NT2/D1 (cell line): ENCODE measurements at regions not wholly inside any gene's neighbourhood (a gene's known extent, or its start where the extent isn't known, plus 50 kb on each side); places are given as distances from the start of the nearest gene placed in this dataset.

Source experiments
- YY1 ChIP-seq: IDR thresholded peaks from 2 replicates; pipeline ENCODE4 v1.6.1; 2011; ENCODE audit not compliant: insufficient read length, insufficient read depth
- ZNF274 ChIP-seq: IDR thresholded peaks from 2 replicates; pipeline ENCODE4 v1.6.1; 2011; ENCODE audit warnings: mild to moderate bottlenecking, low read depth, low read length

- no peak for TF ChIP-seq ZNF274
- no peak for TF ChIP-seq YY1
Measured at GRCh38 chr3:161927131-161927530, 430.5 kb downstream of the OTOL1 start.
